Adrenal gland (tissue), 5 donors: ENCODE measurements at regions not wholly inside any gene's neighbourhood (a gene's known extent, or its start where the extent isn't known, plus 50 kb on each side); places are given as distances from the start of the nearest gene placed in this dataset.

ENCODE experiments used
- CTCF ChIP-seq, 6 experiments: fragments of 450-650 bp in 4 of 6; fragments of 200-600 bp in 2 of 6; sonication (generic) in 1 of 6; IDR thresholded peaks; 1 replicate in 5 of 6; 2 replicates in 1 of 6; pipeline versions ENCODE4 v1.5.1 to v1.8.0; 2016 to 2021; ENCODE audit warnings: antibody characterized with exemption in 6 of 6, mild to moderate bottlenecking in 2 of 6, moderate library complexity in 1 of 6
- POLR2A ChIP-seq, 2 donors: fragments of 450-650 bp; IDR thresholded peaks; one replicate each; pipeline ENCODE4 v1.6.1; 2017; ENCODE audit warnings: antibody characterized with exemption in 2 of 2, mild to moderate bottlenecking in 2 of 2, moderate library complexity in 1 of 2
- donor health status: DM: no; HTN: no; CAD: no.

DNA sequence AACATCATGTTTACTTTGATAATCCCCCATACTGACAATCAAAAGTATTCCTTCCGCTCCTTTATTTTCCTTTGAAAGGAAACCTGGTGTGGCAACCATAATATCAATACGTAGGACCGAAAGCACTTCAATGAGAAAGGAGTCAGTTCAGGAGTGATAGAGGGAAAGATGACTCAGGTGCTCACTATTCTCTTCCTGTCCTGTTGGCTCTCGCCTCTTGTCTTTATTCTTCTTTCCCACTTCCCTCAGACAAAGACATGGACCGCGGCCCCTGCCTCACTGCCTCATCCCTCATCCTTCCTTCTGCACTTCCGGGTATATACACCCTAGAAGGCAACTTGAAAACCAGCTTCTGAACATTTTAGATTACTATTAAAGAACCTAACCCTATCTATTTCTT lies 49.8 kb upstream of the TNIP3 start:
- TF ChIP-seq CTCF (IDR thresholded peaks at IDR 0.05): no peak
- no peak for TF ChIP-seq POLR2A (IDR thresholded peaks at IDR 0.05)
